Astrocyte of the cerebellum (primary cell): ENCODE measurements at regions not wholly inside any gene's neighbourhood (a gene's known extent, or its start where the extent isn't known, plus 50 kb on each side); places are given as distances from the start of the nearest gene placed in this dataset.

Source experiments
- DNase-seq: peaks from one replicate; pipeline ENCODE4 v3.0.0-alpha.2; 2011; ENCODE audit warnings: low read depth
- H3K4me3 ChIP-seq: 2 replicates; pipeline ENCODE4 v1.5.1; 2011; ENCODE audit warnings: mild to moderate bottlenecking, low read depth, low read length, moderate library complexity
- in situ Hi-C: cut with HindIII; loops from 2 replicates; pipeline ENCODE4 v1.10.0; 2017; ENCODE audit warnings: low sequenced_read_pairs
- TF ChIP-seq, protein P1 (sequence below): IDR thresholded peaks from 2 replicates; pipeline ENCODE4 v1.5.1; 2012; ENCODE audit warnings: low read length, low read depth, moderate library complexity, mild to moderate bottlenecking; ENCODE audit errors: missing control alignments

GRCh38 chr6:167683028-167683862, 143.5 kb upstream of the AFDN start:
- TF ChIP-seq, protein P1, sequence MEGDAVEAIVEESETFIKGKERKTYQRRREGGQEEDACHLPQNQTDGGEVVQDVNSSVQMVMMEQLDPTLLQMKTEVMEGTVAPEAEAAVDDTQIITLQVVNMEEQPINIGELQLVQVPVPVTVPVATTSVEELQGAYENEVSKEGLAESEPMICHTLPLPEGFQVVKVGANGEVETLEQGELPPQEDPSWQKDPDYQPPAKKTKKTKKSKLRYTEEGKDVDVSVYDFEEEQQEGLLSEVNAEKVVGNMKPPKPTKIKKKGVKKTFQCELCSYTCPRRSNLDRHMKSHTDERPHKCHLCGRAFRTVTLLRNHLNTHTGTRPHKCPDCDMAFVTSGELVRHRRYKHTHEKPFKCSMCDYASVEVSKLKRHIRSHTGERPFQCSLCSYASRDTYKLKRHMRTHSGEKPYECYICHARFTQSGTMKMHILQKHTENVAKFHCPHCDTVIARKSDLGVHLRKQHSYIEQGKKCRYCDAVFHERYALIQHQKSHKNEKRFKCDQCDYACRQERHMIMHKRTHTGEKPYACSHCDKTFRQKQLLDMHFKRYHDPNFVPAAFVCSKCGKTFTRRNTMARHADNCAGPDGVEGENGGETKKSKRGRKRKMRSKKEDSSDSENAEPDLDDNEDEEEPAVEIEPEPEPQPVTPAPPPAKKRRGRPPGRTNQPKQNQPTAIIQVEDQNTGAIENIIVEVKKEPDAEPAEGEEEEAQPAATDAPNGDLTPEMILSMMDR = no peak
- in situ Hi-C loops = no loop called here
- DNase-seq = peak; percentile 74
- no peak overlapping the region for H3K4me3 ChIP-seq

- in situ Hi-C loops = no loop called here
- no peak for DNase-seq
- H3K4me3 ChIP-seq = no peak overlapping the region
- TF ChIP-seq, protein P1 = no peak
Measured at GRCh38 chr6:167684276-167685104, 142.2 kb upstream of the AFDN start.

DNA sequence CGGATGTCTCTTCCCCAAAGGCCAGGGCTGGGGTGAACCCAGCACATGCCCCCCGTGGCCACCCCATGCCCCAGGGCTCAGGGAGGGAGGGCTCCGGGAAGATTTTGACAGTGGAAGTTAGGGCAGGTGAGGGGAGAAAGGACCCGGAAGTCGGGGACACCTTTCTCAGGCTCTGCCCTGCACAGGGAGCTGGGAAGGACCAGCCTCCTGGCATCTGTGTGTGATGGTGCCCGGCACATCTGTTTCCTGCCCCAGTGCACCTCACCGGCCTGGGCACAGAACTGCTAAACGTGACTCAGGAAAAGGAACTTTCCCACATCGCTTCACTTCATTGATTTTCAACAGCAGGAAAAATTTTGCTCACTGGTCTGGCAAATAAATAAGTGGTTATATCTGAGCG, 141.1 kb upstream of the AFDN start:
- in situ Hi-C loops = no loop called here
- TF ChIP-seq, protein P1 = no peak
- no peak overlapping the region for H3K4me3 ChIP-seq
- no peak for DNase-seq

DNA sequence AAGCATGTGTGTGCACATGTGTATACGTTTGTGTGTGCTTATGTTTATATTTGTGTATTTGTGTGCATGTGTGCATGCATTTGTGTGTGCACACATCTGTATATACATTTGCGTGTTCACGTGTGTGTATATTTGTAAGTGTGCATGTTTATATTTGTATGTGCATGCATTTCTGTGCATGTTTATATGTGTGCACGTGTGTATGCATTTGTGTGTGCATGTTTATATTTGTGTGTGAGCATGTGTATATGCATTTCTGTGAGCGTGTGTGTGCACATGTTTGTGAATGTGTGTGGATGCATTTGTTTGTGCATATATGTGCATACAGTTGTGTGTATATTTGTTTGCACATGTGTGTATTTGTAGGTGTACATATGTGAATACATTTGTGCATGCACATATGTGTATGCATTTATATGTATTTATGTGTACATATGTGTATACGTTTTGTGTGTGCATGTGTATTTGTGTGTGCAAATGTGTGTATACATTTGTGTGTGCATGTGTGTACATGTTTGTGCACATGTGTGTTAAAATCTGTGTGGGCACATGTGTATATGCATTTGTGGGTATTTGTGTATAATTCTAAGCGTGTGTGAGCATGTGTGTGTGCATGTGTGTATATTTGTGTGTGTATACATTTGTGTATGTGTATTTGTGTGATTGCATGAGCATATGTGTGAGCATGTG, 140.4 kb upstream of the AFDN start:
- TF ChIP-seq, protein P1 = no peak
- no peak overlapping the region for H3K4me3 ChIP-seq
- in situ Hi-C loops = no loop called here
- DNase-seq = no peak

- DNase-seq = no peak
- H3K4me3 ChIP-seq = no peak overlapping the region
- in situ Hi-C loops = no loop called here
- TF ChIP-seq, protein P1 = no peak
Measured at GRCh38 chr6:167687116-167687725, 139.5 kb upstream of the AFDN start.

DNA sequence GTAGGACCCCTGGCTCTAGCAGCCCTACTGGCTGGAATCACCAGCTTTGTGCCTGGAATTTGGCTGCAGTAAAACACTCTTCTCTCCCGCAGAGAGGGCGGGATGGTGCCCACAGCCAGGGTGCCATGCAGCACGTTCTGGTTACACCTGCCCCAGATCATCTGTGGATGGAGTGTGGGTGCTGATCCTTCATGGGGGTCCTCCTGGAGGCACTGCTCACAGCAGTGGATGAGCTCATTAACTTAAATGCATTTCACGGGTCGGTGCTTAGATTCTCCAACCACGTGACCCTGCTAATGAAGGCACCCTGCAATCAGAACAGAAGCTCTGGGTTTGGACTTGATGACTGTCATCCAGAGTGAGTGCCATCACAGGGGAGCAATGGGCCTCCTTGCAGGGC, 138.6 kb upstream of the AFDN start:
- in situ Hi-C loops = no loop called here
- H3K4me3 ChIP-seq = no peak overlapping the region
- TF ChIP-seq, protein P1 = no peak
- no peak for DNase-seq
